Cardiac septum (tissue), 1 donor: ENCODE measurements at regions not wholly inside any gene's neighbourhood (a gene's known extent, or its start where the extent isn't known, plus 50 kb on each side); places are given as distances from the start of the nearest gene placed in this dataset.
"Not testable (repeated sequence)": the region's sequence is repeated elsewhere in the genome, so short reads cannot be mapped to it uniquely, and the experiment has no call there.

Source experiments
- DNase-seq: peaks from one replicate; pipeline ENCODE4 v3.0.0-alpha.2; 2020; ENCODE audit warnings: low spot score
- intact Hi-C: fragments of 100-400 bp; cut with DNase I; formaldehyde crosslinking; loops from one replicate; pipeline ENCODE4 v1.14.0; 2022
- donor health status: DM: no; HTN: no; CAD: no.

GRCh38 chrX:152079768-152080167, 58.6 kb downstream of the MAGEA10 start:
- DNase-seq: no peak

GRCh38 chrX:152074163-152074562, 64.2 kb downstream of the MAGEA10 start:
- no peak for DNase-seq
- intact Hi-C loops: loop anchor here (10.0 kb wide), 1 partner anchor 99 kb away; the partner anchor contains the start of gene GABRE

More at GRCh38 chrX:152079768-152080167, 58.6 kb downstream of the MAGEA10 start:
- intact Hi-C loops: loop anchor here (10.0 kb wide), 1 partner anchor 105 kb away; the partner anchor contains the start of gene GABRE

DNA sequence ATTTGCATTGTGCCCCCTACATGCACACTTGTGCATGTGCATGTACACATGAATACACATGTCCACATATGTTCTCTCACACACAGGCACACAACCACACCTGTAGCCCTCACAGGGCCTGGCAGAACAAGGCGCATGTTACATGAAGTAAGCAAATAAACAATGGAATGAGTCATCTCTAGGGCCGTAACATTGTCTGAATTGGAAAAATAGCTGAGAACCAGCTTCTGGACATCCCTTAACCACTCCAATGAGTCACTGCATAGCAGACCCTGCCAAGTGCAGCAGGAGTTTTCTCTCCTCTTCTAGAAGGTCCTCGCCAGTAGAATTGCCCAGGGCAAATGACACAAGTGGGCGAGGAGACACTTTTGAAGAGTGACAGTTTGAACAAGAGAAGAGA, 66.1 kb downstream of the MAGEA10 start:
- DNase-seq: no peak
- intact Hi-C loops: loop anchor here (10.0 kb wide), 1 partner anchor 97 kb away; the partner anchor contains the start of gene GABRE

- intact Hi-C loops: loop anchor here (10.0 kb wide), 1 partner anchor 95 kb away; the partner anchor contains the start of gene GABRE
- no peak for DNase-seq
Measured at GRCh38 chrX:152070144-152070543, 68.2 kb downstream of the MAGEA10 start.

- intact Hi-C loops: no loop called here
Measured at GRCh38 chrX:152061557-152061956, 76.8 kb downstream of the MAGEA10 start.

DNA sequence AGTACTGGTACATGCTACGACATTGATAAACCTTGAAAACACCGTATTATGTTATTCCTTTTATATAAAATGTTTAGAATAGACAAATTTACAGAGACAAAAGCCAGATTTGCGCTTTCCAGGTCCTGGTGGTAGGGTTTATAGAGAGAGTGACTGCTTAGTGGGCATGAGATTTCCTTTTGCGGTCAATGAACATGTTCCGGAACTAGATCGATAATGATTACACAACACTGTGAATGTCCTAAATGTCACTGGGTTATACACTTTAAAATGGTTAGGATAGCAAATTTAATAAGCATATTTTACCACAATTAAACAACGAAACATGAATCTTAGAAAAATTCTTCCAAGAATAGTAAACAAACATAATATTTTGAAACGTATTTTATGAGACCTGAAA, 77.3 kb downstream of the MAGEA10 start:
- no peak for DNase-seq
- intact Hi-C loops: no loop called here

More at GRCh38 chrX:152061557-152061956, 76.8 kb downstream of the MAGEA10 start:
- DNase-seq: no peak

DNA sequence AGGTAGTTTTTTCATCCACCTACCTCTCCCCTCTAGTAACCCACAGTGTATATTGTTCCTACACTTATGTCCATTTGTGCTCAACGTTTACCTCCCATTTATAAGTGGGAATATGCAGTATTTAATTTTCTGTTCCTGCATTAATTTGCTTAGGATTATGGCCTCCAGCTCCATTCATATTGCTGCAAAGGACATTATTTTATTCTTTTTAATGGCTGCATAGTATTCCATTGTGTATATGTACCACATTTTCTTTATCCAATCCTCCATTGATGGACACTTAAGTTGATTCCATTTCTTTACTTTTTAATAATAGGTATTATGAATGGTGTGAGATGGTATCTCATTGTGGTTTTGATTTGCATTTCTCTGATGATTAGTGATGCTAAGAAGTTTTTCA, 76.1 kb upstream of the GABRE start:
- DNase-seq, intact Hi-C loops: not testable (repeated sequence)

- intact Hi-C loops: no loop called here
- DNase-seq: no peak
Measured at GRCh38 chrX:152044383-152044782, 69.9 kb upstream of the GABRE start.

GRCh38 chrX:152038804-152039203, 64.3 kb upstream of the GABRE start:
- DNase-seq: no peak
- intact Hi-C loops: no loop called here

GRCh38 chrX:152037183-152037582, 62.7 kb upstream of the GABRE start:
- intact Hi-C loops: no loop called here
- no peak for DNase-seq

DNA sequence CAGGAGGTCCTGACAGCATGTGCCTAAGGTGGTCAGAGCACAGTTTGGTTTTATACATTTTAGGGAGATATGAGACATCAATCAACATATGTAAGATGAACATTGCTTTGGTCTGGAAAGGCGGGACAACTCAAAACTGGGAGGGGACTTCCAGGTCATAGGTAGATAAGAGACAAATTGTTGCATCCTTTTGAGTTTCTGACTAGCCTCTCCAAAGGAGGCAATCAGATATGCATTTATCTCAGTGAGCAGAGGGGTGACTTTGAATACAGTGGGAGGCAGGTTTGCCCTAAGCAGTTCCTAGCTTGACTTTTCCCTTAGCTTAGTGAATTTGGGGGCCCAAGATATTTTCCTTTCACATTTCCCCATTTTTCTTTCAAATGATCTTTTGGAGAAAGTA, 56.9 kb upstream of the GABRE start:
- intact Hi-C loops, DNase-seq: not testable (repeated sequence)

DNA sequence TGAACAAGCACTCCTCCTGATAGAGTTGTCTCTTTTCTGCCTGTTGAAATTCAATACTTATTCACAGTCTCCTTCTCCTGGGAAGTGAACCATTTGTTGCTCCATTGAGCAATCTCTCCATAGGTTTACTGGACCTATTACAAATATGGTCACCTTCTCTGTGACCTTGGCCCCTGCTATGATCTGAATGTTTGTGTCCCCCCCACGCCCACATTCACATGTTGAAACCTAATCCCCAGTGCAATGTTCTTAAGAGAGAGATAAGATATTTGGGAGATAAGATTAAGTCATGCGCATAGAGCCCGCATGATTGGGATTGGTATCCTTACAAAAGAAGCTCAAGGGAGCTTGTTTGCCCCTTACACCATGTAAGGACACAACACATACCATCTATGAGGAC, 54.1 kb upstream of the GABRE start:
- no peak for DNase-seq
- intact Hi-C loops: no loop called here

GRCh38 chrX:152025656-152026440, 51.4 kb upstream of the GABRE start:
- intact Hi-C loops: no loop called here
- no peak for DNase-seq

GRCh38 chrX:152024710-152025109, 50.2 kb upstream of the GABRE start:
- intact Hi-C loops: no loop called here
- no peak for DNase-seq
